Heart right ventricle (tissue), 16 donors: ENCODE measurements at regions not wholly inside any gene's neighbourhood (a gene's known extent, or its start where the extent isn't known, plus 50 kb on each side); places are given as distances from the start of the nearest gene placed in this dataset.

Experiments used
- ATAC-seq, 8 donors: fragments of 200-7000 bp; cut with Tn5 transposase; one replicate each; pipeline ENCODE4 v1.9.1; 2020; ENCODE audit warnings: mild to moderate bottlenecking in 8 of 8, moderate library complexity in 8 of 8, moderate number of reproducible peaks in 1 of 8
- DNase-seq, 2 donors: peaks; one replicate each; pipeline ENCODE4 v3.0.0-alpha.2; 2020
- H3K27ac ChIP-seq, 10 donors: fragments of 200-600 bp; sonication (generic) in 2 of 10; one replicate each; pipeline versions ENCODE4 v1.5.0 to v1.8.0; 2020 to 2022; ENCODE audit warnings: mild to moderate bottlenecking in 3 of 10
- H3K27me3 ChIP-seq, 7 donors: fragments of 200-600 bp; one replicate each; pipeline ENCODE4 v1.8.0; 2021 to 2022; ENCODE audit warnings: mild to moderate bottlenecking in 2 of 7
- H3K36me3 ChIP-seq, 9 donors: fragments of 200-600 bp; sonication (generic) in 1 of 9; one replicate each; pipeline versions ENCODE4 v1.5.0 to v1.8.0; 2020 to 2022; ENCODE audit warnings: mild to moderate bottlenecking in 2 of 9
- H3K4me1 ChIP-seq, 9 donors: fragments of 200-600 bp; sonication (generic) in 1 of 9; one replicate each; pipeline versions ENCODE4 v1.5.0 to v1.8.0; 2020 to 2022; ENCODE audit warnings: mild to moderate bottlenecking in 4 of 9
- H3K4me3 ChIP-seq, 10 donors: fragments of 200-600 bp; sonication (generic) in 2 of 10; one replicate each; pipeline versions ENCODE4 v1.5.0 to v1.8.0; 2020 to 2022; ENCODE audit warnings: mild to moderate bottlenecking in 7 of 10, moderate library complexity in 2 of 10
- H3K9me3 ChIP-seq, 11 donors: fragments of 200-600 bp in 10 of 11; sonication (generic) in 2 of 11; one replicate each; pipeline versions ENCODE4 v1.5.0 to v1.8.0; 2013 to 2022; ENCODE audit warnings: mild to moderate bottlenecking in 2 of 11, control low read depth in 1 of 11, moderate library complexity in 1 of 11
- CTCF ChIP-seq, 9 donors: fragments of 200-600 bp; sonication (generic) in 2 of 9; IDR thresholded peaks; one replicate each; pipeline versions ENCODE4 v1.5.0 to v1.8.0; 2021 to 2022; ENCODE audit warnings: antibody characterized with exemption in 9 of 9, mild to moderate bottlenecking in 5 of 9, moderate library complexity in 1 of 9
- WGBS, 2 donors: extraction: QIAGEN DNeasy Blood & Tissue Kit; methylation state at CpG; one replicate each; pipeline ENCODE4 v1.1.7; 2013; ENCODE audit warnings: inconsistent platforms in 1 of 2; 5-methylcytosine and 5-hydroxymethylcytosine counted together
- intact Hi-C, 10 donors: fragments of 100-400 bp; cut with DNase I; formaldehyde crosslinking; loops; one replicate each; pipeline versions ENCODE4 v1.11.1 to v1.14.2; 2022
- donor health status: Arrhythmogenic right ventricular cardiomyopathy.
- donor health status: ischemic (EF 13 %, LVEDD 7.1; RV severe dilation, severe dysfunction).
- donor health status: healthy with polysubstance abuse.
- donor health status: DM: no; HTN: yes; CAD: no.
- donor health status: DM: no; HTN: no; CAD: no.
- donor health status: ischemic (EF 25% LVEDD 6.9; RV normal size, moderate dysfunction).
- donor health status: ischemic (EF 25% LVEDD 5.7; RV mildly dilated, moderate dysfunction).
- donor health status: healthy.
- donor health status: DM: yes; HTN: yes; CAD: no.
- donor health status: Ischemic cardiomyopathy.
- donor health status: ischemic (EF 35%, LVEDD 5.7; RV mildly dilated, moderate dysfunction).
- donor health status: nonischemic (EF 11% LVEDD 7.7; RV severe dilation, severe dysfunction).
- donor health status: DM: yes; HTN: yes; CAD: no.
- donor health status: PGD.
- donor health status: ischemic (EF 29% LVEDD 5.4; RV normal size, mild dysfunction).
- donor health status: nonischemic (EF 23%, LVEDD 6.1; RV moderate dilation, normal function).

- WGBS, 2 donors: 10 to 13% methylated on average over 5 of the region's 5 CpGs
- Histone ChIP-seq H3K4me3 (no peak overlapping the region), H3K27ac (no peak overlapping the region), H3K36me3 (no peaks in the 10 kb centered on the region), H3K27me3 (peaks cover 0 to 2% (median 0%) of the 10 kb centered on the region in 7 donors), H3K9me3 (no peaks in the 10 kb centered on the region), H3K4me1 (no peaks in the 10 kb centered on the region)
- peak; percentile 47 to 91 (median 83) for TF ChIP-seq CTCF (IDR thresholded peaks at IDR 0.05)
- ATAC-seq (no peak), DNase-seq (peak in 1 of 2 donors; percentile 8)
- intact Hi-C loops: loop anchor here in 8 of 10 donors (2.0 to 10.0 kb wide), 4 partner anchors 716 to 913 kb away; no protein-coding TSS in a partner anchor
These were observed 91.1 kb upstream of the OPRM1 start for GRCh38 chr6:153947808-153948447.

- Histone ChIP-seq H3K4me1 (no peaks in the 10 kb centered on the region), H3K4me3 (no peak overlapping the region), H3K27me3 (no peaks in the 10 kb centered on the region), H3K36me3 (no peaks in the 10 kb centered on the region), H3K9me3 (no peaks in the 10 kb centered on the region), H3K27ac (no peak overlapping the region)
- TF ChIP-seq CTCF (IDR thresholded peaks at IDR 0.05): no peak
- 64 to 72% methylated on average over 3 of the region's 3 CpGs for WGBS, 2 donors
- no peak for ATAC-seq
- DNase-seq: no peak
- intact Hi-C loops: loop anchor here in 1 of 10 donors (10.0 kb wide), 1 partner anchor 909 kb away; no protein-coding TSS in a partner anchor
These were observed 94.8 kb upstream of the OPRM1 start for GRCh38 chr6:153944201-153944600.

- intact Hi-C loops: loop anchor here in 1 of 10 donors (10.0 kb wide), 1 partner anchor 908 kb away; no protein-coding TSS in a partner anchor
These were observed 96.7 kb upstream of the OPRM1 start for GRCh38 chr6:153942361-153942760.

DNA sequence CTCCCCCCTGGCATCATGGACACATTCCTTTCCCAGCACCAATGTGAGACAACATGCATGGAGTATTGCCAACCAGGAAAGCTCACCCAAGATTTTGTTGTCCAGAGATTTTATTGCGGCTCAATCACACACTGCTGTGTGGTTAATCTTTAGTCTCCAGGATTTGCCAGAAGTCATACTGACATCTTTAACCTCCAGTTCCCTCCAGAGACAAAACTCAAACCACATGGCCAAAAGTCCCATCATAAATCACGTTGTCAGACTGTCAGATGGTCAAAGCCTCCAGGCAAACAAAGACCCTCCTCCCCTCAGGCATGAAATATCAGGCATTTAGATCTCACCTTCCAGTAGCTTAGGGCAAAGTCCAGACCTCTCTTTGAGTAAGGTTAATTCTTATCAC is 97.3 kb upstream of the OPRM1 start:
- Histone ChIP-seq H3K9me3 (no peaks in the 10 kb centered on the region), H3K36me3 (no peaks in the 10 kb centered on the region), H3K4me1 (no peaks in the 10 kb centered on the region), H3K27me3 (no peaks in the 10 kb centered on the region), H3K27ac (no peak overlapping the region), H3K4me3 (no peak overlapping the region)
- WGBS, 2 donors: 53 to 56% methylated on average over 2 of the region's 2 CpGs
- no peak for DNase-seq
- no peak for ATAC-seq
- TF ChIP-seq CTCF (IDR thresholded peaks at IDR 0.05): no peak
- intact Hi-C loops: loop anchor here in 1 of 10 donors (10.0 kb wide), 1 partner anchor 907 kb away; no protein-coding TSS in a partner anchor

More at GRCh38 chr6:153942361-153942760, 96.7 kb upstream of the OPRM1 start:
- Histone ChIP-seq H3K27ac (no peak overlapping the region), H3K36me3 (no peaks in the 10 kb centered on the region), H3K27me3 (no peaks in the 10 kb centered on the region), H3K9me3 (no peaks in the 10 kb centered on the region), H3K4me3 (no peak overlapping the region), H3K4me1 (no peaks in the 10 kb centered on the region)
- no peak for DNase-seq
- ATAC-seq: no peak
- 71 to 80% methylated on average over 1 of the region's 1 CpG for WGBS, 2 donors
- no peak for TF ChIP-seq CTCF (IDR thresholded peaks at IDR 0.05)
